ENCODE measurements at regions not wholly inside any gene's neighbourhood (a gene's known extent, or its start where the extent isn't known, plus 50 kb on each side); places are given as distances from the start of the nearest gene placed in this dataset.

DNA sequence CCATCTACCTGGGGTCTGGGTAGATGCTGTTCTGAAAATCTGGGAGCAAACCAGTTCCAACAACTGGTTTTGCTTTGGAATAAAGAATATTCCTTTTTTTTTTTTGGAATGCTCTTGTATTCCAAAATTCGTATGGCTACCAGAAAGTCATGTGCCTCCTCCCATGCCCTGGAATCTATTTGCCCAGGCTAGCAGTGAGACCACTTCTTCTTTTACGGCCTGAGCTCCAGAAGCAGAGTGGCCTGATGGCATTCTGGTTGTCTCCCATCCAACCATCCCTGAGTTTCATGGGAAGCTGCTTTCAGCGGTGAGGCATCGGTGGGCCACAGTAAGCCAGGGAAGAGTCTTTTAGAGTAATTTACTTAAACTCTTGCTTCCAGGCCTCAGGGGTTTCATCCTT is 113.4 kb upstream of the RAB4A start:
- Histone ChIP-seq H3K36me3 (ENCODE audit: insufficient read depth, low read length) (no peaks in the 10 kb centered on the region), H3K4me3 (ENCODE audit: low read length) (no peak overlapping the region), H3K27me3 (ENCODE audit: insufficient read depth, low read depth, low read length) (no peaks in the 10 kb centered on the region), H3K4me2 (ENCODE audit: low read length) (no peak overlapping the region), H3K79me2 (replicated peaks; ENCODE audit: insufficient read depth, low read length) (no peaks in the 10 kb centered on the region), H3K9me2 (ENCODE audit: insufficient read depth, low read length) (no peaks in the 10 kb centered on the region), H4K20me1 (ENCODE audit: insufficient read depth) (no peaks in the 10 kb centered on the region), H3K27ac (ENCODE audit: low read length) (no peak overlapping the region), H3K9ac (ENCODE audit: low read length) (no peak overlapping the region), H3F3A (ENCODE audit: insufficient read depth, low read length, poor library complexity, severe bottlenecking) (no peaks in the 10 kb centered on the region), H2AFZ (ENCODE audit: low read depth, low read length) (no peak overlapping the region), H3K9me3 (ENCODE audit: low read length) (no peaks in the 10 kb centered on the region)
- TF ChIP-seq POLR2AphosphoS5 (IDR thresholded peaks at IDR 0.05) (no peak), EZH2 (IDR thresholded peaks at IDR 0.05; ENCODE audit: borderline replicate concordance, insufficient read depth, low read length, poor library complexity, severe bottlenecking) (no peak), MXI1 (conservative IDR thresholded peaks at IDR 0.05; ENCODE audit: poor library complexity, severe bottlenecking) (no peak)
- TF ChIP-seq, protein P1, sequence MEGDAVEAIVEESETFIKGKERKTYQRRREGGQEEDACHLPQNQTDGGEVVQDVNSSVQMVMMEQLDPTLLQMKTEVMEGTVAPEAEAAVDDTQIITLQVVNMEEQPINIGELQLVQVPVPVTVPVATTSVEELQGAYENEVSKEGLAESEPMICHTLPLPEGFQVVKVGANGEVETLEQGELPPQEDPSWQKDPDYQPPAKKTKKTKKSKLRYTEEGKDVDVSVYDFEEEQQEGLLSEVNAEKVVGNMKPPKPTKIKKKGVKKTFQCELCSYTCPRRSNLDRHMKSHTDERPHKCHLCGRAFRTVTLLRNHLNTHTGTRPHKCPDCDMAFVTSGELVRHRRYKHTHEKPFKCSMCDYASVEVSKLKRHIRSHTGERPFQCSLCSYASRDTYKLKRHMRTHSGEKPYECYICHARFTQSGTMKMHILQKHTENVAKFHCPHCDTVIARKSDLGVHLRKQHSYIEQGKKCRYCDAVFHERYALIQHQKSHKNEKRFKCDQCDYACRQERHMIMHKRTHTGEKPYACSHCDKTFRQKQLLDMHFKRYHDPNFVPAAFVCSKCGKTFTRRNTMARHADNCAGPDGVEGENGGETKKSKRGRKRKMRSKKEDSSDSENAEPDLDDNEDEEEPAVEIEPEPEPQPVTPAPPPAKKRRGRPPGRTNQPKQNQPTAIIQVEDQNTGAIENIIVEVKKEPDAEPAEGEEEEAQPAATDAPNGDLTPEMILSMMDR (IDR thresholded peaks at IDR 0.05; ENCODE audit: poor library complexity, severe bottlenecking): no peak

DNA sequence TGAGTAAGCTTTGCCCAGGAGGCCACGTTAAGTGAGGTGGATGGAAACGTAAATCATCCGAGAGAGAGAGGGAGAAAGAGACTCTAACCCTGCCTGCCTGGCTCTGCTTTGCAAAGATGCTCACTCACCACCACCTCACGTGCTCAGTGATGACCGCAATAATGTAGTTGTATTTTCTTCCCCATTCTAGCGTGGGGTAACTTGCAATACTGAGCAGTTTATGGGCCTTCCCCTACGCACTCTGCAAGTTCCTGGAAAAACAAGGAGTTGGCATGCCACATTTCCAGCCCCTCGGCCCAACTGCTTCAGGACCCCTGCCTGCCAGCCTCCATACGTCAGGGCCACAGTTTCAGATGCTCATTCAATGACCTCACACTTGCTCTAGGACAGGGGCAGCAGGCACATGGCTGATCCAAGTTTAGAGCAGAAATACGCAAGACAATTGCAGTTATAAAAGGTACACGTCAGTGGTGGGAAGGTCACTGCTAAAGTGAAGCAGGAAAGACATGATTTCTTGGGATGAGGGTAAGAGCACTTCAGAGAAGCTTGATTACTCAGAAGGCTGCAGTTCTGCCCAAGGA is 112.5 kb upstream of the RAB4A start:
- Histone ChIP-seq H3K27ac (ENCODE audit: low read length) (no peak overlapping the region), H2AFZ (ENCODE audit: low read depth, low read length) (no peak overlapping the region), H3K36me3 (ENCODE audit: insufficient read depth, low read length) (no peaks in the 10 kb centered on the region), H3K27me3 (ENCODE audit: insufficient read depth, low read depth, low read length) (no peaks in the 10 kb centered on the region), H3K4me2 (ENCODE audit: low read length) (no peak overlapping the region), H3K9me2 (ENCODE audit: insufficient read depth, low read length) (no peaks in the 10 kb centered on the region), H3K79me2 (replicated peaks; ENCODE audit: insufficient read depth, low read length) (no peaks in the 10 kb centered on the region), H3K9me3 (ENCODE audit: low read length) (no peaks in the 10 kb centered on the region), H3K9ac (ENCODE audit: low read length) (no peak overlapping the region), H3K4me3 (ENCODE audit: low read length) (no peak overlapping the region), H4K20me1 (ENCODE audit: insufficient read depth) (no peaks in the 10 kb centered on the region), H3F3A (ENCODE audit: insufficient read depth, low read length, poor library complexity, severe bottlenecking) (no peaks in the 10 kb centered on the region)
- TF ChIP-seq, protein P2, sequence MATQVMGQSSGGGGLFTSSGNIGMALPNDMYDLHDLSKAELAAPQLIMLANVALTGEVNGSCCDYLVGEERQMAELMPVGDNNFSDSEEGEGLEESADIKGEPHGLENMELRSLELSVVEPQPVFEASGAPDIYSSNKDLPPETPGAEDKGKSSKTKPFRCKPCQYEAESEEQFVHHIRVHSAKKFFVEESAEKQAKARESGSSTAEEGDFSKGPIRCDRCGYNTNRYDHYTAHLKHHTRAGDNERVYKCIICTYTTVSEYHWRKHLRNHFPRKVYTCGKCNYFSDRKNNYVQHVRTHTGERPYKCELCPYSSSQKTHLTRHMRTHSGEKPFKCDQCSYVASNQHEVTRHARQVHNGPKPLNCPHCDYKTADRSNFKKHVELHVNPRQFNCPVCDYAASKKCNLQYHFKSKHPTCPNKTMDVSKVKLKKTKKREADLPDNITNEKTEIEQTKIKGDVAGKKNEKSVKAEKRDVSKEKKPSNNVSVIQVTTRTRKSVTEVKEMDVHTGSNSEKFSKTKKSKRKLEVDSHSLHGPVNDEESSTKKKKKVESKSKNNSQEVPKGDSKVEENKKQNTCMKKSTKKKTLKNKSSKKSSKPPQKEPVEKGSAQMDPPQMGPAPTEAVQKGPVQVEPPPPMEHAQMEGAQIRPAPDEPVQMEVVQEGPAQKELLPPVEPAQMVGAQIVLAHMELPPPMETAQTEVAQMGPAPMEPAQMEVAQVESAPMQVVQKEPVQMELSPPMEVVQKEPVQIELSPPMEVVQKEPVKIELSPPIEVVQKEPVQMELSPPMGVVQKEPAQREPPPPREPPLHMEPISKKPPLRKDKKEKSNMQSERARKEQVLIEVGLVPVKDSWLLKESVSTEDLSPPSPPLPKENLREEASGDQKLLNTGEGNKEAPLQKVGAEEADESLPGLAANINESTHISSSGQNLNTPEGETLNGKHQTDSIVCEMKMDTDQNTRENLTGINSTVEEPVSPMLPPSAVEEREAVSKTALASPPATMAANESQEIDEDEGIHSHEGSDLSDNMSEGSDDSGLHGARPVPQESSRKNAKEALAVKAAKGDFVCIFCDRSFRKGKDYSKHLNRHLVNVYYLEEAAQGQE (IDR thresholded peaks at IDR 0.05; ENCODE audit: borderline replicate concordance): no peak
- TF ChIP-seq SMC3 (conservative IDR thresholded peaks at IDR 0.05; ENCODE audit: poor library complexity) (no peak), EP300 (conservative IDR thresholded peaks at IDR 0.05; ENCODE audit: poor library complexity, severe bottlenecking) (no peak), RAD21 (conservative IDR thresholded peaks at IDR 0.05) (no peak), TAF1 (IDR thresholded peaks at IDR 0.05; ENCODE audit: low read depth) (no peak), EZH2 (IDR thresholded peaks at IDR 0.05; ENCODE audit: borderline replicate concordance, insufficient read depth, low read length, poor library complexity, severe bottlenecking) (no peak), POLR2AphosphoS5 (IDR thresholded peaks at IDR 0.05) (no peak), MXI1 (conservative IDR thresholded peaks at IDR 0.05; ENCODE audit: poor library complexity, severe bottlenecking) (no peak)
- TF ChIP-seq, protein P1 (IDR thresholded peaks at IDR 0.05; ENCODE audit: poor library complexity, severe bottlenecking): no peak
